Skin of body (tissue), 1 donor: ENCODE measurements at regions not wholly inside any gene's neighbourhood (a gene's known extent, or its start where the extent isn't known, plus 50 kb on each side); places are given as distances from the start of the nearest gene placed in this dataset.
A peak's percentile ranks its signal among the peaks of the same experiment; 100 is the strongest.
"Not testable (repeated sequence)": the region's sequence is repeated elsewhere in the genome, so short reads cannot be mapped to it uniquely, and the experiment has no call there.

Experiments used
- DNase-seq: peaks from one replicate; lab custom pipeline; 2025; lab: John Stamatoyannopoulos, UW

DNA sequence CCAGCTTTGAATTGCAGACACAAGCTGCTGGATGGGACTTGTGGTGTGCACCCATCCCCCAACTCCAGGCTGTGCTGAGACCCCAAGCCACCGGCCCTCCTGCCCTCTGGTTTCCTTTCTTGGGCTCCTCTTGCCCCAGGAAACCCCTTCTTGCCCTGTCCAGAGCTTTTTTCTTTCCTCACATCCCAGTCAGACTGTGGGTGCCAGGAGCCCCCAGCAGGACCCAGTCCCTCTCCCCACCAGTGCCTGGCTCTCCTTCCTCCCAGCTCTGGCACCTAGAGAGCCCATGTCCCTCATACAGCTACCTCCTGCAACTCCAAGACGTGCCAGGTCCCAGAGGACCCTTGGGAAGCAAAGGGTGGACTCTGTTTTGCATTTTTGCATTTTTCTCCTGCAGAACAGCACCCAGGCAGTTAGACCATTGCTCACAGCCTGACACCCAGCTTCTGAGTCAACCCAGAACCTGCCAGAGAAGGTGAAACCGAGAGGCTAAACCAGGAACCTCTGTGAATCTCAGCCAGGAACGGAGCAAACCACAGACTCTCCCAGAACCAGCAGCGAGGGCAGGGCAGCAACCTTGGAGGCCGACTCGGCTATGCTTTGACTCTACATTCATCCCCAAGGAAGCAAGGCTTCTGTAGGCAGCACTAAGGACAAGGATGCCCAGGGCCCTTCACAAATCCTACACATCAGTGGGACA is 221.1 kb downstream of the ANAPC1 start:
- no peak for DNase-seq

DNA sequence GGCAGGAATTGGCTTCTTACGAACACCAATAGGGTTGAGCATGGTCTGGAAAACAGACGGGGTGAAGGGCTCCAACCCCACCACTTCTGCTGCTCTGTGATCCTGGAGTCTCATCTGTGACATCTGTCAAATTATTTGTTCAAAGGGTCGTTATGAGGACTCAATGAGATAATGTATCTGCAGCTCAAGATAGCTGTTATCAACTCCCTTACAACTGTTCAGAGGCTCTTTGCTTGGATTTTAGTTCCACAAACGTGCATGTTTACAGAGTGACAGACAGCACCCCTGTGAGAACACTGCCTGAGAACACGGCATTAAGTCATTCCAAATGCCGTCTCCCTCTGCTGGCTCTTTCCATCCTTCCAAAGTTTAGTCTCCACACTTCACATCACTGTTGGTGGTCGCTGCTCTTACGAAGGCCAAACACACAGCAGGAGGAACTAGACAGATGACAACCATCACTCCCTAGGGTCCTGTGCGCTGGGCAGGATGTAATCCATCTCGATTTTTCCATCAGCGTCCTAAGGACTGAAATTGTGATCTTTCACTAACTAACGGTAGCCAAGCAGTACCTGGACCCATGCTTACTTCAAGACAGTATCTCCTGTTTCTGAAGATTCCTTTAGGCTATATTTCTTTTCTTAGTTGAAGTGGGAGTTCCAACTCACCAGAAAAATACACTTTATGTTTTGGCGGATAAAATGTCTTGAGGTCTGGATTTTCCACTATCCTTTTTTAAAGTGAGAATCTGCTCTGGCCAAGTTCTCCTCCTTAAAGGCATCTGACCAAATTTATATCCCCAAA is 220.3 kb downstream of the ANAPC1 start:
- peak; percentile 81 for DNase-seq

DNA sequence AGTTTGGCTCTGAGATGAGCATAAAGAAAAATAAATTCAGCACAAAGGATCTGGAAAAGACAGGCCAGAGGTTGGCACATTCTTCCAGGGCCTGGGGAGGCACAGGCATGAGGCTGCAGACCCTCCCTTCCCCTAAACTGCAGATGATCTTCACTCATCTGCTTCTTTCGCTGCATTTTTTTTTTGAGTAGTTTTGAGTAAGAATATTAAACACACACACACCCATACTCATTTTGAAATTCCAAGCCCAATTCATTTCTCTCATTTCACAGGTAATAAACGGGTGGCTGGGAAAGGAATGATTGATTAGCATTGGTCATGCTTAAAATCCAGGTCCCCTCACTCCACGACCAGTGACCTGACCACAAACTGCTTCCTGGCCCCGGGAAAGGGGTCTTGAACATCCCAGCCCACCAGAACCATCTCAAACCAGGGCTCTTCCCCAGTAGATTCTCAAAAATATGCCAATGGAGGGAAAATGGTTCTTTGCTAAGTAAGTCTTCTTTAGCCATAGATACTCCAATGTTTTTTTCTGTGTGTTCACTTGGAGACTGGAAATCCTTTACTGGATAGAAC is 219.6 kb downstream of the ANAPC1 start:
- DNase-seq = no peak

- DNase-seq = no peak
These were observed 219.0 kb downstream of the ANAPC1 start for GRCh38 chr2:111665011-111665410.

- DNase-seq = no peak
These were observed 218.4 kb downstream of the ANAPC1 start for GRCh38 chr2:111665551-111666116.

DNA sequence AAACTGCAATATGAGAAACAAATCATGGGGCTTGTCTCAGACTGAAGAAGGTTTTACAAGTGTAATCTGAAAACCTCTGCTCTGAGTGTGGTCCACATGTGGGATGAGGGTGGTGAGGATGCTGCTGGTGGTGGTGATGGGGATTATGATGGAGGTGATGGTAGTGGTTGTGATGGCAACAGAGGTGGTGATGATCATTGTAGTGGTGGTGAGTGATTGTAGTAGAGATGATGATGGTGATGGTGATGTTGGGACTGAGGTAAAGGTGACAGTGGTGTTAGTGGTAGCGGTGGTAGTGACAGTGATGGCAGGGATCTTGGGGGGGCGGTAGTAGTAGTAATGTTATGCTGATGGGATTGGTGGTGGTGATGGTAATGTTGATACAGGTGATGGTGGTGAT is 217.8 kb downstream of the ANAPC1 start:
- DNase-seq = no peak

DNA sequence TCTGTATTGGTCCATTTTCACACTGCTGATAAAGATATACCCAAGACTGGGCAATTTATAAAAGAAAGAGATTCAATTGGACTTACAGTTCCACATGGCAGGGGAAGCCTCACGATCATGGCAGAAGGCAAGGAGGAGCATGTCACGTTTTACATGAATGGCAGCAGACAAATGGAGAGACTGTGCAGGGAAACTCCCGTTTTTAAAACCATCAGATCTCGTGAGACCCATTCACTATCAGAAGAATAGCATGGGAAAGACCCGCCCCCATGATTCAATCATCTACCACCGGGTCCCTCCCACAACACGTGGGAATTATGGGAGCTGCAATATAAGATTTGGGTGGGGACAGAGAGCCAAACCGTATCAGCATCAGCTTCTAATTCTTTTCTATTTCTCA is 217.0 kb downstream of the ANAPC1 start:
- no peak for DNase-seq

GRCh38 chr2:111667542-111668273 is 216.3 kb downstream of the ANAPC1 start:
- peak; percentile 27 for DNase-seq

DNA sequence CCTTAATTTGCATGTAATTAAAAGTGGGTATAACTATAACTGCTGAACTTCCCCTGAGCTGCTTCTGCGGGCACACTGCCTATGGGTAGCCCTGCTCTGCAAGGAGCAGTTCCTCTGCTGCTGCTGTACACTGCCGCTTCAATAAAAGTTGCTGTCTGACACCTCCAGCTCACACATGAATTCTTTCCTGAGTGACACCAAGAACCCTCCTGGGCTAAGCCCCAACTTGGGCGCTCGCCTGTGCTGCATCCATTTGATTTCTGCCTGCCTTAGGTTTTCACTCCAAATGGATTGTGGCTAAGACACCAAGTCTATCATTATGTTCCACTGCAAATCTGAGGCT is 215.7 kb downstream of the ANAPC1 start:
- no peak for DNase-seq

GRCh38 chr2:111668741-111669140 is 215.3 kb downstream of the ANAPC1 start:
- DNase-seq = no peak

DNA sequence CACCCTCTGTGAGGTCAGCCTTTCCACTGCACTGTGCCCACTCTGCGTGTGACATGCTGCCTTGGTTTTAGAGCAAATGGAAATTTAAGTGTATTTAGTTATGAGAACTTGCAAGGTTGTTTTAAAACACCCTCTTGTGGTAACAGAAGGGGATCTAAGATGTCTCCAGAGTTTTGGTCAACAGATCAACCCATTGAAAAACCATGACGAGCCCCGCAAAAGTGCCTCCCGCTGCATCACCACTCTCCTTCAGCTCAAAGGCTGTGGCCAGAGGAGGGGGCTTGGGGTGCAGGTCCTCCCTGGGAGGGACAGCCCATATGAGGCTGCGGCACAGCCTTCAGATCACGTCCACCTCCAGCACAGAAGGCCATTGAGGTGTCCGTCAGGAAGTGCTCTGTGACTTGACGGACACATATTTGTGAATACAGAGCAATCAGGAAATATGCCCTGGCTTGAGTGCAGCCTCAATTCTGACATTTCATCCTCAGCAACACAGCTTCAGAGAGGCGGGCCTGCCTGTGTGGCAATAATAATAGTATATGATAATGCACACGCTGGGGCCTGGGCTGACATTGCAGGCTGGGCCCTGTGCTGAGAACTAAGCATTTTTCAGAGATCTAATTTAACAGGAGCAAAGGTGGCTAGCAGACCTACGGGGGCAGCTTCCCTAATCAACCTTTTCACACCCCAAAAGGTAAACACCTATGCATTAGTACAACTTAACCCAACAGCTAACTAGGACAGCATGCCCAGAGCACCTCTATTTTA is 213.9 kb downstream of the ANAPC1 start:
- no peak for DNase-seq

DNA sequence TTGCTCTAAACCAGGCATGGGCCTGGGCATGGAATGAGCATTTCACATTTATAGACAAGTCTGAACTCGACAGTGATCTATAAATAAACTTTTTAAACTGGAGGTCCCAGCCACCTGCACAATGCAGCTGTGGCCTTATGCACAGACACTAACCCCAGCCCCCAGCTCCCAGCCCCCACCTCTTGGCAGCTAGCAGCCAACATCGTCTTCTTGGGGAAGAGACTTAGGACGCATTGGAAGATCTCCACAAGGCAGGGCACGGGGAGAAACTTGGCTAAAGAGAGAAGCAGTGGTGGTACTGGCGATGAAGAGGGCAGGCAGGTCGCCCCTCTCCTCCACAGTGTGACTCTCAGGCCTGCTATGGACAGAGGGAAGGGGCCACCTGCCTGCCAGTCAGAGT is 213.2 kb downstream of the ANAPC1 start:
- DNase-seq = no peak

DNA sequence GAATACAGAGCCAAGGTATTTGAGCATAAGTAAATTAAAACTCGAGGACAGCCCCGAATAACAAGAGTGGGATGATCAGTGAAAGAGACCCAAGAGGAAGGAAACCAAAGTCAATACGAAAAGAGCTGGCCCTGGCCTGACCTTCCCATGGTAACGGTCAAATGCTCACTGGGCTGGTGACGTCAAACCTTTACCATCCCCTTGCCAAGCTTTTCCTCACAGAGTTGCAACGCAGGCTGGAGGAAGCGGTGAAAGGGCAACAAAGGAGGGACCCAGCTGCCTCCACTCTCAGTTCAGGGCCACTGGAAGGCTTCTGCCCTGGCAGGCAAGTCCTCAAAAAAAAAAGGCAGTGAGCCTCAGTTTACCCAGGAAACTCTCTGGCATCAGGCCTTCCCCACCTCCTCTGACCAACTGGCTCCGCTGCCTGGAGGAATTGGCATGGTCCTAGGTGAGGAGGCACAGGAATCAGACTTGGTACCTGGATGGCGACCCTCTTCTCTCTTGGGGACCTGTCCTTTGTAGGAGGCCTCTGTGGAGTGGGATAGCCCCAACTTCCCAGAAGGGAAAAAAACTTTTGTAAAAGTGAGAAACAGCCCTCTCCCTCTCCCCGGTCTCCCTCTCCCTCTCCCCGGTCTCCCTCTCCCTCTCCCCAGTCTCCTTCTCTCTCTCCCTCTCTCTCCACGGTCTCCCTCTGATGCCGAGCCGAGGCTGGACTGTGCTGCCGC is 212.4 kb downstream of the ANAPC1 start:
- DNase-seq = peak; percentile 54

DNA sequence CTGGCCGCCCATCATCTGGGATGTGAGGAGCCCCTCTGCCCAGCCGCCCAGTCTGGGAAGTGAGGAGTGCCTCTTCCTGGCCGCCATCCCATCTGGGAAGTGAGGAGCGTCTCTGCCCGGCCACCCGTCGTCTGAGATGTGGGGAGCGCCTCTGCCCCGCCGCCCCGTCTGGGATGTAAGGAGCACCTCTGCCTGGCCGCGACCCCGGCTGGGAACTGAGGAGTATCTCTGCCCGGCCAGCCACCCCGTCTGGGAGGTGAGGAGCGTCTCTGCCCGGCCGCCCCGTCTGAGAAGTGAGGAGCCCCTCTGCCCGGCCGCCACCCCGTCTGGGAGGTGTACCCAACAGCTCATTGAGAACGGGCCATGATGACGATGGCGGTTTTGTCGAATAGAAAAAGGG is 211.4 kb downstream of the ANAPC1 start:
- not testable (repeated sequence) for DNase-seq

- no peak for DNase-seq
These were observed 210.5 kb downstream of the ANAPC1 start for GRCh38 chr2:111673526-111673925.

DNA sequence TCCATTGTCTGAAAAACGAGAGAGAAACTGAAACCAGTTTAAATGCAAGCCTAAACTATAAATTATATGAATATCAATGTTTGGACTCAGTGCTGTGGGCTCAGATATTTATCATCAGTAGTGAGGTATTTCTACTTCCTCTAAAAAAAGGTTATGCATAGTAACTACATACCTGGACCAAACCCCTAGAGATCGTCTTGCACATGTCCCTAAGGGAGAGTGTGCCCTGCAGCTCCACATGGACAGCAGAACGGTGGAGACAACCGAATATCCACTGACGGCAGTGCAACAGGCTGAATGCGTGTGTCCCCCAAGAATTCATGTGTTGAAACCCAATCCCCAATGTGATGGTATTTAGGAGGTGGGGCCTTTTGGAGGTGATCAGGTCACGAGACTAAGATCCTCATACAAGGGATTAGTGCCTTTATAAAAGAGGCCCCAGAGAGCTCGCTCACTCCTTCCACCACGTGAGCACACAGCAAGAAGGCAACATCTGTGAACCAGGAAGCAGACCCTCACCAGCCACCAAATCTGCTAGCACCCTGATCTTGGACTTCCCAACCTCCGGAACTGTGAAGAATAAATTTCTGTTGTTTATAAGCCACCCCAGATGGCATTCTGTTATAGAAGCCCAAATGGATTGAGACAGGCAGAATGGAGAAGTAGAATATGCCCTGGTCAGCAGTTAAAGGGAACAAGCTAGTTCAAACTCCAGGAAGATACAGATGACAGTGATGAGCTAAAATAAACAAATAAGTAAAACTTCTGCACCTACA is 208.4 kb downstream of the ANAPC1 start:
- no peak for DNase-seq

GRCh38 chr2:111676291-111676822 is 207.6 kb downstream of the ANAPC1 start:
- DNase-seq = no peak

GRCh38 chr2:111678161-111678560 is 205.8 kb downstream of the ANAPC1 start:
- DNase-seq = no peak

DNA sequence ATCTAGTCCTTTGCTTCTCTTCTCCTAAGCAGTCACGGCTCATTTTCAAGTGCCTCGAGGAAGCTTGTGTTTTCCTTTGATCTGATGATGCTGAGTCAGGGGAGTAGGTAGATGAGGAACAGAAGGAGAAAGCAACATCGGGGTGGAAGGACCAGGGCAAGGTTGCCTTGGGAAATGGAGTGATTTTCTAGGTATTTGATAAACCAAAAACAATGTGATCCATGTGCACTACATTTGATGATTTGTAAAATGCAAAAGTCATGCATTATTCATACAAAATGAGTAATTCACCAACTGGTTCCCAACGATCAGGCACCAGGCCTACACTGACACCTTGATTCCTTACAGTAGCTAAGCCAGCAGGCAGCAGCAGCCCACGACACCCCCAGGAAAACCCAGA is 205.3 kb downstream of the ANAPC1 start:
- no peak for DNase-seq
